AG09319 (cell line): ENCODE measurements at regions not wholly inside any gene's neighbourhood (a gene's known extent, or its start where the extent isn't known, plus 50 kb on each side); places are given as distances from the start of the nearest gene placed in this dataset.
A peak's percentile ranks its signal among the peaks of the same experiment; 100 is the strongest.

Source experiments
- DNase-seq: peaks from one replicate; pipeline ENCODE4 v3.0.0-alpha.2; 2010; ENCODE audit warnings: low read depth; ENCODE audit errors: extremely low read depth
- CTCF ChIP-seq: IDR thresholded peaks from 2 replicates; pipeline ENCODE4 v1.5.1; 2011; ENCODE audit warnings: low read depth, mild to moderate bottlenecking, inconsistent platforms, low read length, moderate library complexity

GRCh38 chr1:232150770-232151548, 479.0 kb downstream of the SIPA1L2 start:
- DNase-seq, result no peak

GRCh38 chr1:232149287-232150201, 480.4 kb downstream of the SIPA1L2 start:
- peak; percentile 11 for DNase-seq
- no peak for TF ChIP-seq CTCF

More at GRCh38 chr1:232150770-232151548, 479.0 kb downstream of the SIPA1L2 start:
- TF ChIP-seq CTCF, result no peak

- DNase-seq, result no peak
- no peak for TF ChIP-seq CTCF
These were observed 482.7 kb downstream of the SIPA1L2 start for GRCh38 chr1:232147215-232147614.

GRCh38 chr1:232146514-232146913, 483.4 kb downstream of the SIPA1L2 start:
- DNase-seq, result no peak
- no peak for TF ChIP-seq CTCF

- DNase-seq, result no peak
These were observed 484.2 kb downstream of the SIPA1L2 start for GRCh38 chr1:232145768-232146167.

GRCh38 chr1:232144696-232145230, 485.2 kb downstream of the SIPA1L2 start:
- no peak for DNase-seq

More at GRCh38 chr1:232145768-232146167, 484.2 kb downstream of the SIPA1L2 start:
- TF ChIP-seq CTCF, result no peak

More at GRCh38 chr1:232144696-232145230, 485.2 kb downstream of the SIPA1L2 start:
- TF ChIP-seq CTCF, result no peak
